Mucosa of descending colon (tissue), 3 donors: ENCODE measurements at regions not wholly inside any gene's neighbourhood (a gene's known extent, or its start where the extent isn't known, plus 50 kb on each side); places are given as distances from the start of the nearest gene placed in this dataset.

Experiments used
- ATAC-seq: fragments of 200-7000 bp; cut with Tn5 transposase; one replicate; pipeline ENCODE4 v1.9.1; 2020; ENCODE audit warnings: mild to moderate bottlenecking, moderate library complexity
- DNase-seq, 3 donors: peaks; one replicate each; pipeline ENCODE4 v3.0.0-alpha.2; 2020
- H3K36me3 ChIP-seq: fragments of 200-600 bp; one replicate; pipeline ENCODE4 v1.8.0; 2021; ENCODE audit warnings: low read depth, mild to moderate bottlenecking
- H3K4me1 ChIP-seq: fragments of 200-600 bp; one replicate; pipeline ENCODE4 v1.8.0; 2021; ENCODE audit warnings: low read depth, mild to moderate bottlenecking
- H3K4me3 ChIP-seq: fragments of 200-600 bp; one replicate; pipeline ENCODE4 v1.8.0; 2021; ENCODE audit warnings: mild to moderate bottlenecking
- H3K9me3 ChIP-seq: fragments of 200-600 bp; one replicate; pipeline ENCODE4 v1.8.0; 2021; ENCODE audit warnings: mild to moderate bottlenecking
- CTCF ChIP-seq: fragments of 200-600 bp; IDR thresholded peaks from one replicate; pipeline ENCODE4 v1.8.0; 2022; ENCODE audit warnings: antibody characterized with exemption, mild to moderate bottlenecking
- intact Hi-C, 2 donors: fragments of 100-400 bp; cut with DNase I in 1 of 2; cut with micrococcal nuclease in 1 of 2; formaldehyde crosslinking; loops; one replicate each; pipeline versions ENCODE4 v1.11.0 to v1.11.1; 2022; cut with DNase I, micrococcal nuclease
- donor health status: DM: no; HTN: no; CAD: no; lungs with moderate emphysema.
- donor health status: DM: no; HTN: no; CAD: no.
- donor health status: DM: no; HTN: yes; CAD: no.

GRCh38 chr12:131494216-131494615 is 216.7 kb upstream of the SFSWAP start:
- H3K36me3 ChIP-seq = no peaks in the 10 kb centered on the region
- TF ChIP-seq CTCF = no peak
- intact Hi-C loops = no loop called here
- H3K4me1 ChIP-seq = no peaks in the 10 kb centered on the region
- DNase-seq (no peak), ATAC-seq (no peak)
- no peak overlapping the region for H3K4me3 ChIP-seq
- H3K9me3 ChIP-seq = no peaks in the 10 kb centered on the region

- DNase-seq (no peak), ATAC-seq (no peak)
- Histone ChIP-seq H3K4me3 (no peak overlapping the region), H3K4me1 (no peaks in the 10 kb centered on the region), H3K9me3 (no peaks in the 10 kb centered on the region), H3K36me3 (no peaks in the 10 kb centered on the region)
- TF ChIP-seq CTCF = no peak
- intact Hi-C loops = no loop called here
These were observed 216.0 kb upstream of the SFSWAP start for GRCh38 chr12:131494741-131495524.

GRCh38 chr12:131497966-131498365 is 212.9 kb upstream of the SFSWAP start:
- H3K4me3 ChIP-seq = no peak overlapping the region
- intact Hi-C loops = no loop called here
- no peaks in the 10 kb centered on the region for H3K36me3 ChIP-seq
- no peaks in the 10 kb centered on the region for H3K9me3 ChIP-seq
- no peak for DNase-seq
- TF ChIP-seq CTCF = no peak
- no peaks in the 10 kb centered on the region for H3K4me1 ChIP-seq
- ATAC-seq = no peak

GRCh38 chr12:131499160-131499863 is 211.6 kb upstream of the SFSWAP start:
- peak in 1 of 3 donors; percentile 7 for DNase-seq
- no peak overlapping the region for H3K4me3 ChIP-seq
- TF ChIP-seq CTCF = no peak
- no peaks in the 10 kb centered on the region for H3K4me1 ChIP-seq
- ATAC-seq = no peak
- H3K36me3 ChIP-seq = no peaks in the 10 kb centered on the region
- intact Hi-C loops = no loop called here
- H3K9me3 ChIP-seq = no peaks in the 10 kb centered on the region

GRCh38 chr12:131499864-131500190 is 211.1 kb upstream of the SFSWAP start:
- no peak for ATAC-seq
- no peak for TF ChIP-seq CTCF
- intact Hi-C loops = no loop called here
- no peak overlapping the region for H3K4me3 ChIP-seq
- H3K36me3 ChIP-seq = no peaks in the 10 kb centered on the region
- no peaks in the 10 kb centered on the region for H3K4me1 ChIP-seq
- DNase-seq = no peak
- H3K9me3 ChIP-seq = no peaks in the 10 kb centered on the region
